Loucy (cell line): ENCODE measurements at regions not wholly inside any gene's neighbourhood (a gene's known extent, or its start where the extent isn't known, plus 50 kb on each side); places are given as distances from the start of the nearest gene placed in this dataset.

Experiments
- H2AFZ ChIP-seq: fragments of 200-600 bp; sonication (generic); 2 replicates; pipeline ENCODE4 v1.6.0; 2016; ENCODE audit warnings: antibody characterized with exemption, mild to moderate bottlenecking, low read length, moderate library complexity
- H3F3A ChIP-seq: fragments of 200-600 bp; 2 replicates; pipeline ENCODE4 v1.6.0; 2016; ENCODE audit warnings: antibody characterized with exemption, low read depth, mild to moderate bottlenecking
- H3K27me3 ChIP-seq: fragments of 200-600 bp; sonication (generic); 2 replicates; pipeline ENCODE4 v1.6.1; 2014; ENCODE audit warnings: low read length, mild to moderate bottlenecking; ENCODE audit not compliant: insufficient read depth, poor library complexity, severe bottlenecking
- H3K36me3 ChIP-seq: fragments of 200-600 bp; sonication (generic); 2 replicates; pipeline ENCODE4 v1.6.1; 2016; ENCODE audit warnings: low read length; ENCODE audit not compliant: insufficient read depth
- H3K4me1 ChIP-seq: fragments of 200-600 bp; sonication (generic); 2 replicates; pipeline ENCODE4 v1.5.1; 2014; ENCODE audit warnings: low read length, mild to moderate bottlenecking; ENCODE audit not compliant: insufficient read depth, poor library complexity, severe bottlenecking
- H3K4me2 ChIP-seq: fragments of 200-600 bp; sonication (generic); 2 replicates; pipeline ENCODE4 v1.6.0; 2014; ENCODE audit warnings: antibody characterized with exemption, low read length, low read depth, mild to moderate bottlenecking; ENCODE audit not compliant: poor library complexity, severe bottlenecking
- H3K4me3 ChIP-seq: fragments of 200-600 bp; sonication (generic); 2 replicates; pipeline ENCODE4 v1.5.1; 2014; ENCODE audit warnings: low read length, mild to moderate bottlenecking, mixed read lengths; ENCODE audit not compliant: poor library complexity, severe bottlenecking
- H3K79me2 ChIP-seq: fragments of 200-600 bp; sonication (generic); 2 replicates; pipeline ENCODE4 v1.6.1; 2014; ENCODE audit warnings: low read length; ENCODE audit not compliant: insufficient read depth
- H3K9ac ChIP-seq: fragments of 200-600 bp; sonication (generic); 2 replicates; pipeline ENCODE4 v1.6.0; 2014; ENCODE audit warnings: mild to moderate bottlenecking, low read depth, low read length, moderate library complexity; ENCODE audit not compliant: poor library complexity, severe bottlenecking
- H3K9me2 ChIP-seq: fragments of 200-600 bp; sonication (generic); replicated peaks from 2 replicates; pipeline ENCODE4 v1.6.1; 2016; ENCODE audit warnings: low read depth, low read length, mixed read lengths
- H3K9me3 ChIP-seq: fragments of 200-600 bp; sonication (generic); 2 replicates; pipeline ENCODE4 v1.6.1; 2014; ENCODE audit warnings: mild to moderate bottlenecking, antibody characterized with exemption, low read length, low read depth; ENCODE audit not compliant: insufficient read depth
- H4K20me1 ChIP-seq: fragments of 200-600 bp; sonication (generic); 2 replicates; pipeline ENCODE4 v1.6.0; 2014; ENCODE audit warnings: antibody characterized with exemption, low read length, mild to moderate bottlenecking; ENCODE audit not compliant: insufficient read depth, poor library complexity, severe bottlenecking
- EZH2phosphoT487 ChIP-seq: fragments of 200-600 bp; IDR thresholded peaks from 2 replicates; pipeline ENCODE4 v1.6.1; 2018; ENCODE audit warnings: antibody characterized with exemption, mild to moderate bottlenecking, moderate library complexity, borderline replicate concordance
- TF ChIP-seq, protein P1 (sequence below): fragments of 200-600 bp; sonication (generic); conservative IDR thresholded peaks from 2 replicates; pipeline ENCODE4 v1.5.1; 2014; ENCODE audit warnings: mild to moderate bottlenecking, antibody characterized with exemption, low read length

GRCh38 chr4:155569471-155569870 is 97.2 kb upstream of the GUCY1A1 start:
- H3K9me2 ChIP-seq, result no peaks in the 10 kb centered on the region
- H3K4me1 ChIP-seq, result peaks cover 5% of the 10 kb centered on the region
- no peaks in the 10 kb centered on the region for H3K27me3 ChIP-seq
- no peaks in the 10 kb centered on the region for H4K20me1 ChIP-seq
- no peaks in the 10 kb centered on the region for H3K9me3 ChIP-seq
- no peak for TF ChIP-seq EZH2phosphoT487
- TF ChIP-seq, protein P1, sequence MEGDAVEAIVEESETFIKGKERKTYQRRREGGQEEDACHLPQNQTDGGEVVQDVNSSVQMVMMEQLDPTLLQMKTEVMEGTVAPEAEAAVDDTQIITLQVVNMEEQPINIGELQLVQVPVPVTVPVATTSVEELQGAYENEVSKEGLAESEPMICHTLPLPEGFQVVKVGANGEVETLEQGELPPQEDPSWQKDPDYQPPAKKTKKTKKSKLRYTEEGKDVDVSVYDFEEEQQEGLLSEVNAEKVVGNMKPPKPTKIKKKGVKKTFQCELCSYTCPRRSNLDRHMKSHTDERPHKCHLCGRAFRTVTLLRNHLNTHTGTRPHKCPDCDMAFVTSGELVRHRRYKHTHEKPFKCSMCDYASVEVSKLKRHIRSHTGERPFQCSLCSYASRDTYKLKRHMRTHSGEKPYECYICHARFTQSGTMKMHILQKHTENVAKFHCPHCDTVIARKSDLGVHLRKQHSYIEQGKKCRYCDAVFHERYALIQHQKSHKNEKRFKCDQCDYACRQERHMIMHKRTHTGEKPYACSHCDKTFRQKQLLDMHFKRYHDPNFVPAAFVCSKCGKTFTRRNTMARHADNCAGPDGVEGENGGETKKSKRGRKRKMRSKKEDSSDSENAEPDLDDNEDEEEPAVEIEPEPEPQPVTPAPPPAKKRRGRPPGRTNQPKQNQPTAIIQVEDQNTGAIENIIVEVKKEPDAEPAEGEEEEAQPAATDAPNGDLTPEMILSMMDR, result no peak
- H3K9ac ChIP-seq, result no peak overlapping the region
- H3K4me3 ChIP-seq, result no peak overlapping the region
- no peaks in the 10 kb centered on the region for H3K36me3 ChIP-seq
- no peak overlapping the region for H3K4me2 ChIP-seq
- H2AFZ ChIP-seq, result no peak overlapping the region
- H3F3A ChIP-seq, result no peaks in the 10 kb centered on the region
- no peaks in the 10 kb centered on the region for H3K79me2 ChIP-seq

- H3K9me2 ChIP-seq, result no peaks in the 10 kb centered on the region
- H3K27me3 ChIP-seq, result no peaks in the 10 kb centered on the region
- no peak overlapping the region for H3K4me3 ChIP-seq
- H3K79me2 ChIP-seq, result no peaks in the 10 kb centered on the region
- no peaks in the 10 kb centered on the region for H4K20me1 ChIP-seq
- no peak overlapping the region; the same call in 1 of the 2 replicates for H2AFZ ChIP-seq
- H3K4me2 ChIP-seq, result no peak overlapping the region
- peaks cover 5% of the 10 kb centered on the region for H3K4me1 ChIP-seq
- no peaks in the 10 kb centered on the region for H3K36me3 ChIP-seq
- H3F3A ChIP-seq, result no peaks in the 10 kb centered on the region
- no peak overlapping the region for H3K9ac ChIP-seq
- no peaks in the 10 kb centered on the region for H3K9me3 ChIP-seq
- TF ChIP-seq EZH2phosphoT487, result no peak
Observed at GRCh38 chr4:155568641-155569220, 97.9 kb upstream of the GUCY1A1 start.

DNA sequence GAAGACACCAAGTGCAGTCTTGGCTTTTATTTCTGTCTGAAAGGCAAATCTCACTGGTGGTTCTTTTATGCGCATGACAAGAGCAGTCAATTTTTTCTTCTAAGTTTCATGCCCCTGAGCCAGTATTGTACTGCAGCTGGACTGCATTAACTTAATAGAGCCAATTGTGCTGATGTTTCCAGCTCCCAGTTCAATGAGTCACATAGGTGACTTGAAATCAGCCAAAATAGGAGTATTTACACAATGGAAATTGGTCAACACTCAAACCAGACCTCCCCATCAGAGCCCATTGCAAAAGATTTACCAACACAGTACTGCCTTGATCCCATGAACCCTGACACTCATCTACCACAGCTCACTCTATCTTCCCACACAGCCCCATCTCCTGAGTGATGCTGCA is 100.3 kb upstream of the GUCY1A1 start:
- Histone ChIP-seq H3K27me3 (no peaks in the 10 kb centered on the region), H2AFZ (no peak overlapping the region), H3K9me2 (no peaks in the 10 kb centered on the region), H3F3A (no peaks in the 10 kb centered on the region), H3K79me2 (no peaks in the 10 kb centered on the region), H3K4me3 (no peak overlapping the region), H3K4me1 (peaks cover 5% of the 10 kb centered on the region), H3K36me3 (no peaks in the 10 kb centered on the region), H3K4me2 (no peak overlapping the region), H3K9ac (no peak overlapping the region), H4K20me1 (no peaks in the 10 kb centered on the region), H3K9me3 (no peaks in the 10 kb centered on the region)
- TF ChIP-seq EZH2phosphoT487, result no peak

- Histone ChIP-seq H3K4me3 (no peak overlapping the region), H3K4me2 (no peak overlapping the region), H4K20me1 (no peaks in the 10 kb centered on the region), H3K9ac (no peak overlapping the region), H3K79me2 (no peaks in the 10 kb centered on the region), H3K27me3 (no peaks in the 10 kb centered on the region), H3K9me2 (no peaks in the 10 kb centered on the region), H3K4me1 (peaks cover 5% of the 10 kb centered on the region), H2AFZ (no peak overlapping the region), H3K36me3 (no peaks in the 10 kb centered on the region), H3F3A (no peaks in the 10 kb centered on the region), H3K9me3 (no peaks in the 10 kb centered on the region)
- TF ChIP-seq EZH2phosphoT487, result no peak
- TF ChIP-seq, protein P1, result no peak
Observed at GRCh38 chr4:155565776-155566175, 100.9 kb upstream of the GUCY1A1 start.
